Keratinocyte (primary cell): ENCODE measurements at regions not wholly inside any gene's neighbourhood (a gene's known extent, or its start where the extent isn't known, plus 50 kb on each side); places are given as distances from the start of the nearest gene placed in this dataset.

Experiments
- DNase-seq: peaks from one replicate; pipeline ENCODE4 v3.0.0-alpha.2; 2011; ENCODE audit warnings: low read depth, missing footprints, low spot score
- FAIRE-seq: peaks from 2 replicates; lab custom pipeline; 2011; peaks lifted over from hg19 to GRCh38; lab: Jason Lieb, UNC
- H2AFZ ChIP-seq: 2 replicates; pipeline ENCODE4 v1.6.0; 2012; ENCODE audit warnings: low read length, control low read depth, inconsistent platforms; ENCODE audit not compliant: control insufficient read depth
- H3K27ac ChIP-seq: 2 replicates; pipeline ENCODE4 v1.5.1; 2011; ENCODE audit warnings: low read length; ENCODE audit not compliant: control insufficient read depth, insufficient read depth
- H3K27me3 ChIP-seq: 3 replicates; pipeline ENCODE4 v1.6.0; 2011; ENCODE audit warnings: low read length; ENCODE audit not compliant: control insufficient read depth, insufficient read depth; ENCODE audit errors: extremely low read depth
- H3K36me3 ChIP-seq, 2 experiments: 2 replicates in 1 of 2; 3 replicates in 1 of 2; pipeline ENCODE4 v1.5.1; 2011; ENCODE audit warnings: low read length in 2 of 2, mild to moderate bottlenecking in 1 of 2; ENCODE audit not compliant: control insufficient read depth in 2 of 2, insufficient read depth in 2 of 2; ENCODE audit errors: extremely low read depth in 1 of 2
- H3K4me1 ChIP-seq: 3 replicates; pipeline ENCODE4 v1.5.1; 2011; ENCODE audit warnings: low read length; ENCODE audit not compliant: control insufficient read depth, insufficient read depth; ENCODE audit errors: extremely low read depth
- H3K4me2 ChIP-seq: 3 replicates; pipeline ENCODE4 v1.6.0; 2011; ENCODE audit warnings: low read depth, low read length; ENCODE audit not compliant: control insufficient read depth, insufficient read depth; ENCODE audit errors: extremely low read depth
- H3K4me3 ChIP-seq, 3 experiments: fragments of 200-600 bp in 1 of 3; sonication (generic) in 1 of 3; 2 replicates in 2 of 3; 3 replicates in 1 of 3; pipeline ENCODE4 v1.5.1; 2011 to 2016; ENCODE audit warnings: low read length in 3 of 3, mild to moderate bottlenecking in 3 of 3, control low read depth in 2 of 3, inconsistent platforms in 1 of 3, low read depth in 1 of 3, mixed read lengths in 1 of 3, mixed run types in 1 of 3, moderate library complexity in 1 of 3; ENCODE audit not compliant: control insufficient read depth in 2 of 3, insufficient read depth in 2 of 3; ENCODE audit errors: extremely low read depth in 1 of 3
- H3K79me2 ChIP-seq: 2 replicates; pipeline ENCODE4 v1.6.0; 2012; ENCODE audit warnings: low read length; ENCODE audit not compliant: control insufficient read depth, insufficient read depth
- H3K9ac ChIP-seq: 3 replicates; pipeline ENCODE4 v1.6.0; 2011; ENCODE audit warnings: low read length; ENCODE audit not compliant: control insufficient read depth, insufficient read depth; ENCODE audit errors: extremely low read depth
- H3K9me1 ChIP-seq: 3 replicates; pipeline ENCODE4 v1.6.0; 2011; ENCODE audit warnings: low read length; ENCODE audit not compliant: control insufficient read depth, insufficient read depth; ENCODE audit errors: extremely low read depth
- H3K9me3 ChIP-seq: 2 replicates; pipeline ENCODE4 v1.5.1; 2012; ENCODE audit warnings: low read depth, low read length; ENCODE audit not compliant: control insufficient read depth
- H4K20me1 ChIP-seq: 3 replicates; pipeline ENCODE4 v1.6.0; 2011; ENCODE audit warnings: low read length; ENCODE audit not compliant: control insufficient read depth, insufficient read depth; ENCODE audit errors: extremely low read depth
- EZH2 ChIP-seq: IDR thresholded peaks from one replicate; pipeline ENCODE4 v1.6.1; 2012; ENCODE audit warnings: inconsistent platforms, mild to moderate bottlenecking, low read length, moderate library complexity
- dilution Hi-C: fragments of 300-500 bp; cut with MboI; formaldehyde crosslinking; loops from one replicate; pipeline ENCODE4 v1.7.0; 2020; ENCODE audit warnings: low sequenced_read_pairs; ENCODE audit not compliant: extremely low pct_ligation_motif_present
- TF ChIP-seq, protein P1 (sequence below), 3 experiments: IDR thresholded peaks in 1 of 3; conservative IDR thresholded peaks in 1 of 3; optimal IDR thresholded peaks in 1 of 3; 2 replicates in 2 of 3; 3 replicates in 1 of 3; pipeline versions ENCODE3 to v1.5.1; 2011; ENCODE audit warnings: low read length in 3 of 3, mild to moderate bottlenecking in 3 of 3, moderate library complexity in 2 of 3, control low read depth in 1 of 3, inconsistent platforms in 1 of 3; ENCODE audit not compliant: insufficient read depth in 2 of 3; ENCODE audit errors: extremely low read depth in 1 of 3

DNA sequence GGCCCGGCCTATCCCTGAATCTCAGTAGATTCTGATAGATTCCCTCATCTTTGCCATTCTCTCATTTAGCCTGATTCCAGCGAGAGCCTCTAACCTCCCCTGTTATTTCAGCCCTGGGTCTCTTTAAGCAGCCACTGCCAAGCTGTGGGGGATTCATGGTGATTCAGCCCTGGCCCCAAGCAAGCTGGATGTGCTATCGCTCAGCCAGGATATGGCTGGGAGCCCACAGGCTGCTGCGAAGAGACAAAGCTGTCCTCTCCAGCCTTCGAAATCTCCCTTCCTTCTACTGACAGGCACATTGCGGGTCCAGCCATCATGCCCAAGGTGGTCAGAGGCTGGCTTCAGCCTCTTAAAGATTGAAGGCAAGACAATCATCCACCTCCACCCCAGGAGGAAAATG lies 394.1 kb downstream of the SOX9 start:
- no peak for DNase-seq
- Histone ChIP-seq H3K36me3 (no peaks in the 10 kb centered on the region), H4K20me1 (peaks cover 50% of the 10 kb centered on the region), H3K9me1 (peaks cover 13% of the 10 kb centered on the region), H3K27me3 (no peaks in the 10 kb centered on the region), H3K9me3 (no peaks in the 10 kb centered on the region), H3K4me3 (no peak overlapping the region), H3K9ac (no peak overlapping the region), H3K79me2 (peaks cover 98% of the 10 kb centered on the region), H3K27ac (no peak overlapping the region), H2AFZ (no peak overlapping the region), H3K4me1 (peaks cover 18% of the 10 kb centered on the region), H3K4me2 (no peak overlapping the region)
- TF ChIP-seq EZH2 = no peak
- TF ChIP-seq, protein P1, sequence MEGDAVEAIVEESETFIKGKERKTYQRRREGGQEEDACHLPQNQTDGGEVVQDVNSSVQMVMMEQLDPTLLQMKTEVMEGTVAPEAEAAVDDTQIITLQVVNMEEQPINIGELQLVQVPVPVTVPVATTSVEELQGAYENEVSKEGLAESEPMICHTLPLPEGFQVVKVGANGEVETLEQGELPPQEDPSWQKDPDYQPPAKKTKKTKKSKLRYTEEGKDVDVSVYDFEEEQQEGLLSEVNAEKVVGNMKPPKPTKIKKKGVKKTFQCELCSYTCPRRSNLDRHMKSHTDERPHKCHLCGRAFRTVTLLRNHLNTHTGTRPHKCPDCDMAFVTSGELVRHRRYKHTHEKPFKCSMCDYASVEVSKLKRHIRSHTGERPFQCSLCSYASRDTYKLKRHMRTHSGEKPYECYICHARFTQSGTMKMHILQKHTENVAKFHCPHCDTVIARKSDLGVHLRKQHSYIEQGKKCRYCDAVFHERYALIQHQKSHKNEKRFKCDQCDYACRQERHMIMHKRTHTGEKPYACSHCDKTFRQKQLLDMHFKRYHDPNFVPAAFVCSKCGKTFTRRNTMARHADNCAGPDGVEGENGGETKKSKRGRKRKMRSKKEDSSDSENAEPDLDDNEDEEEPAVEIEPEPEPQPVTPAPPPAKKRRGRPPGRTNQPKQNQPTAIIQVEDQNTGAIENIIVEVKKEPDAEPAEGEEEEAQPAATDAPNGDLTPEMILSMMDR (optimal IDR thresholded peaks at IDR 0.05 in 1 of 3, IDR thresholded peaks at IDR 0.05 in 1 of 3, conservative IDR thresholded peaks at IDR 0.05 in 1 of 3; ENCODE audit: extremely low read depth in 1 of 3, insufficient read depth in 2 of 3, low read length in 3 of 3) = no peak
- FAIRE-seq = no peak
- dilution Hi-C loops = no loop called here

DNA sequence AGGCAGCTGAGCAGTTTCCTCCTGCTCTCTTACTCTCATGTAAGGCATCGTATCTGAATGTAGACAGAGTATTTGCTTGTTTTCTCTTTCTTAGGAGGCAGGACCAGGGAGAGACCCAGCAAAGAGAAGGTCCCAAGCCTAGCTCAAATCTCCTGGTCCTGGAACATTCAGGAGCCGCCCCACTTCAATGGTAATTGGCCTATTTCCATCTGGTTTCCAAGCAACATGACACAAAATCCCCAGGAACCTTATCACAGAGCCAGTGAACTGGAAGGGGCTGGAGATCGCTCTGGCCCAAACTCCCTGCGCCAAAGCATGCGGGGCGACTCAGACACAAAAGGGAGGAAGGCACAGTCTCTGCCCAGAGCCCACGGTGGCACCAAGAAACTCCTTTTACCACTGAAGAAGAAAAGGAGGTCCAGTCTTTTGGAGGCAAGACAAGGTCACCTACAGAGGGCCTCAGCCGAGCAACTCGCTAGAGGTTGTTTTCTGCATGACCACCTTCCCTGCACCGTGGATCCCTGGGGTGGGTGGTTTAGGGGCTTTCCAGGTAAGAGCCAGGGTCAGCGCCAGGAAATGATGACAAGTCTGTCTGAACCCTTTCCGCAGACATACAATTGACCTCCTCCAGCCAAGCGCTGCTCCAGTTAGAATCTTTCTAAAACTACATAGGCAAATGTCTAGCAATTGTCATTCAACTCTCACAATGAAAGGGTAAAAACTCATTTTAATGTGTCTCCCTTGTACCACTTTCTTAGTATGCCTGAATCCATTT lies 394.7 kb downstream of the SOX9 start:
- FAIRE-seq (no peak), DNase-seq (no peak)
- H3K27me3 ChIP-seq = no peaks in the 10 kb centered on the region
- no peak overlapping the region for H3K27ac ChIP-seq
- TF ChIP-seq EZH2 = no peak
- TF ChIP-seq, protein P1 (optimal IDR thresholded peaks at IDR 0.05 in 1 of 3, IDR thresholded peaks at IDR 0.05 in 1 of 3, conservative IDR thresholded peaks at IDR 0.05 in 1 of 3; ENCODE audit: extremely low read depth in 1 of 3, insufficient read depth in 2 of 3, low read length in 3 of 3) = no peak
- peaks cover 18% of the 10 kb centered on the region for H3K4me1 ChIP-seq
- peaks cover 13% of the 10 kb centered on the region for H3K9me1 ChIP-seq
- H3K79me2 ChIP-seq = peaks cover 98% of the 10 kb centered on the region
- H3K4me3 ChIP-seq = no peak overlapping the region
- dilution Hi-C loops = no loop called here
- H3K9ac ChIP-seq = no peak overlapping the region
- H2AFZ ChIP-seq = no peak overlapping the region
- H4K20me1 ChIP-seq = peaks cover 49% of the 10 kb centered on the region
- no peaks in the 10 kb centered on the region for H3K9me3 ChIP-seq
- no peaks in the 10 kb centered on the region for H3K36me3 ChIP-seq
- H3K4me2 ChIP-seq = no peak overlapping the region
